SK-N-SH treated with all-trans-retinoic acid at 6 μM for 48 hours (cell line): ENCODE measurements at regions not wholly inside any gene's neighbourhood (a gene's known extent, or its start where the extent isn't known, plus 50 kb on each side); places are given as distances from the start of the nearest gene placed in this dataset.

ENCODE experiments used
- ATAC-seq: fragments of 200-7000 bp; cut with Tn5 transposase; 3 replicates; pipeline ENCODE4 v1.9.1; 2020; ENCODE audit warnings: mild to moderate bottlenecking, moderate library complexity
- ARNTL ChIP-seq: fragments of 450-650 bp; formaldehyde crosslinking; IDR thresholded peaks from 2 replicates; pipeline ENCODE4 v1.5.0; 2020; ENCODE audit warnings: low read depth, mild to moderate bottlenecking, moderate library complexity, borderline replicate concordance
- BACH2 ChIP-seq: fragments of 250-450 bp; sonication (Bioruptor Pico); IDR thresholded peaks from 2 replicates; pipeline ENCODE4 v1.9.0; 2021; ENCODE audit warnings: mild to moderate bottlenecking, borderline replicate concordance
- CSDC2 ChIP-seq: fragments of 250-450 bp; sonication (Bioruptor Pico); IDR thresholded peaks from 2 replicates; pipeline ENCODE4 v1.5.0; 2020; ENCODE audit warnings: mild to moderate bottlenecking, moderate library complexity
- GLIS3 ChIP-seq: fragments of 250-450 bp; sonication (Bioruptor Pico); IDR thresholded peaks from 2 replicates; pipeline ENCODE4 v1.5.0; 2020; ENCODE audit warnings: mild to moderate bottlenecking, moderate library complexity
- ISL1 ChIP-seq: fragments of 250-450 bp; sonication (Bioruptor Pico); IDR thresholded peaks from 2 replicates; pipeline ENCODE4 v2.1.2; 2022; ENCODE audit warnings: mild to moderate bottlenecking, moderate library complexity
- OSR1 ChIP-seq: fragments of 250-450 bp; sonication (Bioruptor Pico); IDR thresholded peaks from 2 replicates; pipeline ENCODE4 v1.8.0; 2022; ENCODE audit warnings: moderate library complexity, mild to moderate bottlenecking, inconsistent platforms
- PPARA ChIP-seq: fragments of 250-450 bp; sonication (Bioruptor Pico); IDR thresholded peaks from 2 replicates; pipeline ENCODE4 v1.5.0; 2020; ENCODE audit warnings: mild to moderate bottlenecking, borderline replicate concordance
- RARB ChIP-seq: fragments of 250-450 bp; sonication (Bioruptor Pico); IDR thresholded peaks from 2 replicates; pipeline ENCODE4 v1.8.0; 2021; ENCODE audit warnings: mild to moderate bottlenecking, moderate library complexity
- SNAI2 ChIP-seq: fragments of 250-450 bp; sonication (Bioruptor Pico); IDR thresholded peaks from 2 replicates; pipeline ENCODE4 v1.5.0; 2020; ENCODE audit warnings: mild to moderate bottlenecking, moderate library complexity
- TCF4 ChIP-seq: fragments of 250-450 bp; sonication (Bioruptor Pico); IDR thresholded peaks from 2 replicates; pipeline ENCODE4 v1.8.0; 2021; ENCODE audit warnings: mild to moderate bottlenecking, moderate library complexity, borderline replicate concordance
- TOX ChIP-seq: fragments of 250-450 bp; sonication (Bioruptor Pico); IDR thresholded peaks from 2 replicates; pipeline ENCODE4 v1.8.0; 2021; ENCODE audit warnings: mild to moderate bottlenecking, moderate library complexity, borderline replicate concordance
- ZC3H10 ChIP-seq: fragments of 250-450 bp; sonication (Bioruptor Pico); IDR thresholded peaks from 2 replicates; pipeline ENCODE4 v1.5.1; 2021; ENCODE audit warnings: mild to moderate bottlenecking, moderate library complexity
- ZFP30 ChIP-seq: fragments of 450-650 bp; formaldehyde crosslinking; IDR thresholded peaks from 2 replicates; pipeline ENCODE4 v1.5.0; 2022; ENCODE audit warnings: mild to moderate bottlenecking, moderate library complexity
- ZNF565 ChIP-seq: fragments of 450-650 bp; formaldehyde crosslinking; conservative IDR thresholded peaks from 2 replicates; pipeline ENCODE4 v1.5.0; 2020; ENCODE audit warnings: low read depth, mild to moderate bottlenecking, moderate library complexity
- ZNF70 ChIP-seq: fragments of 450-650 bp; formaldehyde crosslinking; IDR thresholded peaks from 2 replicates; pipeline ENCODE4 v1.5.0; 2020; ENCODE audit warnings: mild to moderate bottlenecking, moderate library complexity
- ZNF8 ChIP-seq: fragments of 450-650 bp; formaldehyde crosslinking; IDR thresholded peaks from 2 replicates; pipeline ENCODE4 v1.5.0; 2020; ENCODE audit warnings: mild to moderate bottlenecking, moderate library complexity
- TF ChIP-seq, protein P1 (sequence below): fragments of 250-450 bp; sonication (Bioruptor Pico); IDR thresholded peaks from 2 replicates; pipeline ENCODE4 v1.5.1; 2021; ENCODE audit warnings: mild to moderate bottlenecking, moderate library complexity
- TF ChIP-seq, protein P2 (sequence below): fragments of 250-450 bp; sonication (Bioruptor Pico); IDR thresholded peaks from 2 replicates; pipeline ENCODE4 v1.8.0; 2020; ENCODE audit warnings: mild to moderate bottlenecking, moderate library complexity, borderline replicate concordance
- TF ChIP-seq, protein P3 (sequence below): fragments of 250-450 bp; sonication (Bioruptor Pico); IDR thresholded peaks from 2 replicates; pipeline ENCODE4 v1.5.0; 2020; ENCODE audit warnings: mild to moderate bottlenecking, moderate library complexity
- TF ChIP-seq, protein P4 (sequence below): fragments of 250-450 bp; sonication (Bioruptor Pico); IDR thresholded peaks from 2 replicates; pipeline ENCODE4 v1.8.0; 2021; ENCODE audit warnings: low read depth, mild to moderate bottlenecking, moderate library complexity, borderline replicate concordance

DNA sequence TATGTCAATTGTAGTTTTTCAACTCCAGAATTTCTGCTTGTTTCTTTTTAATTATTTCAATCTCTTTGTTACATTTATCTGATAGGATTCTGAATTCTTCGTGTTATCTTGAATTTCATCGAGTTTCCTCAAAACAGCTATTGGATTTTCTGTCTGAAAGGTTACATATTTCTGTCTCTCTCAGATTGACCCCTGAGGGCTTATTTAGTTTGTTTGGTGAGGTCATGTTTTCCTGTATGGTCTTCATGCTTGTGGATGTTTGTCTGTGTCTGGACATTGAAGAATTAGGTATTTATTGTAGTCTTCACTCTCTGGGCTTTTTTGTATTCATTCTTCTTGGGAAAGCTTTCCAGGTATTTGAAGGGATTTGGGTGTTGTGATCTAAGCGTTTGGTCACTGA, 85.6 kb downstream of the SNAPC1 start:
- ATAC-seq, result no peak
- TF ChIP-seq OSR1 (no peak), BACH2 (CRISPR knock-in tag) (no peak), ARNTL (no peak), CSDC2 (no peak), TCF4 (CRISPR knock-in tag) (no peak), SNAI2 (no peak), ZC3H10 (CRISPR knock-in tag) (no peak), ZNF565 (no peak), PPARA (CRISPR knock-in tag) (no peak), ZNF70 (CRISPR knock-in tag) (no peak), ISL1 (CRISPR knock-in tag) (no peak), ZFP30 (CRISPR knock-in tag) (no peak), ZNF8 (CRISPR knock-in tag) (no peak)
- TF ChIP-seq, protein P1, sequence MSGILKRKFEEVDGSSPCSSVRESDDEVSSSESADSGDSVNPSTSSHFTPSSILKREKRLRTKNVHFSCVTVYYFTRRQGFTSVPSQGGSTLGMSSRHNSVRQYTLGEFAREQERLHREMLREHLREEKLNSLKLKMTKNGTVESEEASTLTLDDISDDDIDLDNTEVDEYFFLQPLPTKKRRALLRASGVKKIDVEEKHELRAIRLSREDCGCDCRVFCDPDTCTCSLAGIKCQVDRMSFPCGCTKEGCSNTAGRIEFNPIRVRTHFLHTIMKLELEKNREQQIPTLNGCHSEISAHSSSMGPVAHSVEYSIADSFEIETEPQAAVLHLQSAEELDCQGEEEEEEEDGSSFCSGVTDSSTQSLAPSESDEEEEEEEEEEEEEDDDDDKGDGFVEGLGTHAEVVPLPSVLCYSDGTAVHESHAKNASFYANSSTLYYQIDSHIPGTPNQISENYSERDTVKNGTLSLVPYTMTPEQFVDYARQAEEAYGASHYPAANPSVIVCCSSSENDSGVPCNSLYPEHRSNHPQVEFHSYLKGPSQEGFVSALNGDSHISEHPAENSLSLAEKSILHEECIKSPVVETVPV (CRISPR knock-in tag), result no peak
- TF ChIP-seq, protein P2, sequence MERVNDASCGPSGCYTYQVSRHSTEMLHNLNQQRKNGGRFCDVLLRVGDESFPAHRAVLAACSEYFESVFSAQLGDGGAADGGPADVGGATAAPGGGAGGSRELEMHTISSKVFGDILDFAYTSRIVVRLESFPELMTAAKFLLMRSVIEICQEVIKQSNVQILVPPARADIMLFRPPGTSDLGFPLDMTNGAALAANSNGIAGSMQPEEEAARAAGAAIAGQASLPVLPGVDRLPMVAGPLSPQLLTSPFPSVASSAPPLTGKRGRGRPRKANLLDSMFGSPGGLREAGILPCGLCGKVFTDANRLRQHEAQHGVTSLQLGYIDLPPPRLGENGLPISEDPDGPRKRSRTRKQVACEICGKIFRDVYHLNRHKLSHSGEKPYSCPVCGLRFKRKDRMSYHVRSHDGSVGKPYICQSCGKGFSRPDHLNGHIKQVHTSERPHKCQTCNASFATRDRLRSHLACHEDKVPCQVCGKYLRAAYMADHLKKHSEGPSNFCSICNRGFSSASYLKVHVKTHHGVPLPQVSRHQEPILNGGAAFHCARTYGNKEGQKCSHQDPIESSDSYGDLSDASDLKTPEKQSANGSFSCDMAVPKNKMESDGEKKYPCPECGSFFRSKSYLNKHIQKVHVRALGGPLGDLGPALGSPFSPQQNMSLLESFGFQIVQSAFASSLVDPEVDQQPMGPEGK, result no peak
- TF ChIP-seq, protein P3, sequence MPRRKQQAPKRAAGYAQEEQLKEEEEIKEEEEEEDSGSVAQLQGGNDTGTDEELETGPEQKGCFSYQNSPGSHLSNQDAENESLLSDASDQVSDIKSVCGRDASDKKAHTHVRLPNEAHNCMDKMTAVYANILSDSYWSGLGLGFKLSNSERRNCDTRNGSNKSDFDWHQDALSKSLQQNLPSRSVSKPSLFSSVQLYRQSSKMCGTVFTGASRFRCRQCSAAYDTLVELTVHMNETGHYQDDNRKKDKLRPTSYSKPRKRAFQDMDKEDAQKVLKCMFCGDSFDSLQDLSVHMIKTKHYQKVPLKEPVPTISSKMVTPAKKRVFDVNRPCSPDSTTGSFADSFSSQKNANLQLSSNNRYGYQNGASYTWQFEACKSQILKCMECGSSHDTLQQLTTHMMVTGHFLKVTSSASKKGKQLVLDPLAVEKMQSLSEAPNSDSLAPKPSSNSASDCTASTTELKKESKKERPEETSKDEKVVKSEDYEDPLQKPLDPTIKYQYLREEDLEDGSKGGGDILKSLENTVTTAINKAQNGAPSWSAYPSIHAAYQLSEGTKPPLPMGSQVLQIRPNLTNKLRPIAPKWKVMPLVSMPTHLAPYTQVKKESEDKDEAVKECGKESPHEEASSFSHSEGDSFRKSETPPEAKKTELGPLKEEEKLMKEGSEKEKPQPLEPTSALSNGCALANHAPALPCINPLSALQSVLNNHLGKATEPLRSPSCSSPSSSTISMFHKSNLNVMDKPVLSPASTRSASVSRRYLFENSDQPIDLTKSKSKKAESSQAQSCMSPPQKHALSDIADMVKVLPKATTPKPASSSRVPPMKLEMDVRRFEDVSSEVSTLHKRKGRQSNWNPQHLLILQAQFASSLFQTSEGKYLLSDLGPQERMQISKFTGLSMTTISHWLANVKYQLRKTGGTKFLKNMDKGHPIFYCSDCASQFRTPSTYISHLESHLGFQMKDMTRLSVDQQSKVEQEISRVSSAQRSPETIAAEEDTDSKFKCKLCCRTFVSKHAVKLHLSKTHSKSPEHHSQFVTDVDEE (CRISPR knock-in tag), result no peak

DNA sequence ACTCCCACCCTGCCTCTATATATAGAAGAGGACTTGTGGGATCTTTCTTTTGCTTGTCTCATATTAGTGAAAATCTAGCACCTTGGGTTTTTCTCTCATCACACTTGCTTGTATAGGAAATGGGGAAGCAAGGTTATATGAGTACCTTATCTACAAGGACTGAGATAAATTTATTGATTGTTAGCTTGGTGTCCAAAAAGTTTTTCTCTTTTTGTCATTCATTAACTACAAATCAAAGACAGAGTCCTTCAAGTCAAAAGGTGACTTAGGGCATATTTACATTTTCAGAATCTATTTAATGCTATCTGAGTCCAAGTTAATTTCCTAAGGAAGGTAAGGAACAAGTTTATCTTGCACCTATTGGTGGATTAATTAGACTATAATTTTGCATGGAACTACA, 92.7 kb downstream of the SNAPC1 start:
- ATAC-seq, result no peak
- no peak for TF ChIP-seq RARB
- TF ChIP-seq ZNF8 (CRISPR knock-in tag), result no peak
- TF ChIP-seq TOX (CRISPR knock-in tag), result no peak
- TF ChIP-seq, protein P3 (CRISPR knock-in tag), result no peak
- no peak for TF ChIP-seq ISL1 (CRISPR knock-in tag)
- TF ChIP-seq PPARA (CRISPR knock-in tag), result no peak
- no peak for TF ChIP-seq BACH2 (CRISPR knock-in tag)
- no peak for TF ChIP-seq ZC3H10 (CRISPR knock-in tag)
- no peak for TF ChIP-seq ZNF70 (CRISPR knock-in tag)
- TF ChIP-seq ZFP30 (CRISPR knock-in tag), result no peak
- TF ChIP-seq SNAI2, result no peak
- TF ChIP-seq, protein P4, sequence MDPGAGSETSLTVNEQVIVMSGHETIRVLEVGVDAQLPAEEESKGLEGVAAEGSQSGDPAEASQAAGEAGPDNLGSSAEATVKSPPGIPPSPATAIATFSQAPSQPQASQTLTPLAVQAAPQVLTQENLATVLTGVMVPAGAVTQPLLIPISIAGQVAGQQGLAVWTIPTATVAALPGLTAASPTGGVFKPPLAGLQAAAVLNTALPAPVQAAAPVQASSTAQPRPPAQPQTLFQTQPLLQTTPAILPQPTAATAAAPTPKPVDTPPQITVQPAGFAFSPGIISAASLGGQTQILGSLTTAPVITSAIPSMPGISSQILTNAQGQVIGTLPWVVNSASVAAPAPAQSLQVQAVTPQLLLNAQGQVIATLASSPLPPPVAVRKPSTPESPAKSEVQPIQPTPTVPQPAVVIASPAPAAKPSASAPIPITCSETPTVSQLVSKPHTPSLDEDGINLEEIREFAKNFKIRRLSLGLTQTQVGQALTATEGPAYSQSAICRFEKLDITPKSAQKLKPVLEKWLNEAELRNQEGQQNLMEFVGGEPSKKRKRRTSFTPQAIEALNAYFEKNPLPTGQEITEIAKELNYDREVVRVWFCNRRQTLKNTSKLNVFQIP (CRISPR knock-in tag), result no peak
- no peak for TF ChIP-seq TCF4 (CRISPR knock-in tag)

DNA sequence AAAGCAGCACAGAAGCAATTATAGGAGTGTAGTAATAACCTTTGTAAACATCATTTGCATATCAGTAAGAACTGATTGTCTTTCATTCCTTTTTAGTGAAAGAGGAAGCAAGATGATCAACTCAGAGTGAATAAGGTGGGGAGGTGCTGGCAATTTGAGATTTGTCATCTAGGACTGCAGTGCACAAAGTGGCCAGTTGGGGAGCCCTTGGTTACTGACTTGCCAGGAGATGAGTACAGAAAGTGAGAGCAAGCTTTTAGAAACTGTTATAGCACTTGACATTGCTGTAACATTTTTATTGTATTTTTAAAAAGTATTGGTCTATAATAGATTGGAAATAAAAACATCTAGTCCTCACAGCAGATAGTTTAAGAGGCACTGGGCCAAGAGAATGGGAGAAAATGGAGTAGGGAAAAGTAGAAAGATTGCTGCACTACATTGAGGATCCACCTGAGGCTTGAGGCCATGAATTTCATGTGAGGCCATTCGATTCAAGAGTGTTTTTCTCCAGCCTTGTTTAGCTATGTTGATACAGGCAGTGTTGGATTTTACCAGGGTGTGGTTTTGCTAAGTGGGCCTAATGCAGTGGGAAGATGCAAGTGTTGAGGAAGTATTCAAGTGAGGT, 98.2 kb downstream of the SNAPC1 start:
- no peak for TF ChIP-seq ISL1 (CRISPR knock-in tag)
- no peak for TF ChIP-seq ZFP30 (CRISPR knock-in tag)
- TF ChIP-seq CSDC2, result no peak
- no peak for TF ChIP-seq GLIS3
- peak; percentile 93 for ATAC-seq
